ENCODE measurements at regions not wholly inside any gene's neighbourhood (a gene's known extent, or its start where the extent isn't known, plus 50 kb on each side); places are given as distances from the start of the nearest gene placed in this dataset.

- Histone ChIP-seq H3K36me3 (ENCODE audit: insufficient read depth, low read length) (no peaks in the 10 kb centered on the region), H3K4me1 (ENCODE audit: insufficient read depth, low read length) (no peaks in the 10 kb centered on the region), H3K4me3 (ENCODE audit: low read length) (no peak overlapping the region), H3K27ac (ENCODE audit: low read depth in 1 of 2, low read length in 2 of 2) (no peak overlapping the region), H3K9me3 (ENCODE audit: control insufficient read depth in 1 of 2, insufficient read depth in 1 of 2, low read length in 2 of 2) (no peaks in the 10 kb centered on the region), H3K27me3 (ENCODE audit: control insufficient read depth in 1 of 2, insufficient read depth in 2 of 2, low read length in 2 of 2) (no peaks in the 10 kb centered on the region)
- no peak for DNase-seq
- H3K36me3 Mint-ChIP-seq (ENCODE audit: low read depth), result no peaks in the 10 kb centered on the region
- ChIA-PET POLR2A (no interaction called here), CTCF (no interaction called here)
- H3K27me3 Mint-ChIP-seq, result no peaks in the 10 kb centered on the region
- no peak overlapping the region for H3K4me3 Mint-ChIP-seq
- H3K9me3 Mint-ChIP-seq, result no peaks in the 10 kb centered on the region
- intact Hi-C loops (cut with DNase I, micrococcal nuclease), result no loop called here
- H3K4me1 Mint-ChIP-seq (ENCODE audit: low read depth), result no peaks in the 10 kb centered on the region
- no peak for TF ChIP-seq CTCF (IDR thresholded peaks at IDR 0.05)
- no peak for ATAC-seq (ENCODE audit: poor library complexity)
- H3K27ac Mint-ChIP-seq, result no peak overlapping the region
These were observed 580.5 kb downstream of the SOX6 start for GRCh38 chr11:15775797-15776196.

GRCh38 chr11:15776366-15776765 is 580.0 kb downstream of the SOX6 start:
- no peak overlapping the region for H3K27ac Mint-ChIP-seq
- no peaks in the 10 kb centered on the region for H3K9me3 ChIP-seq (ENCODE audit: control insufficient read depth in 1 of 2, insufficient read depth in 1 of 2, low read length in 2 of 2)
- H3K27ac ChIP-seq (ENCODE audit: low read depth in 1 of 2, low read length in 2 of 2), result no peak overlapping the region
- no peaks in the 10 kb centered on the region for H3K9me3 Mint-ChIP-seq
- intact Hi-C loops (cut with DNase I, micrococcal nuclease), result no loop called here
- ChIA-PET CTCF (no interaction called here), POLR2A (no interaction called here)
- DNase-seq, result no peak
- no peaks in the 10 kb centered on the region for H3K27me3 ChIP-seq (ENCODE audit: control insufficient read depth in 1 of 2, insufficient read depth in 2 of 2, low read length in 2 of 2)
- H3K36me3 ChIP-seq (ENCODE audit: insufficient read depth, low read length), result no peaks in the 10 kb centered on the region
- H3K4me1 ChIP-seq (ENCODE audit: insufficient read depth, low read length), result no peaks in the 10 kb centered on the region
- ATAC-seq (ENCODE audit: poor library complexity), result no peak
- no peaks in the 10 kb centered on the region for H3K4me1 Mint-ChIP-seq (ENCODE audit: low read depth)
- H3K4me3 Mint-ChIP-seq, result no peak overlapping the region
- H3K4me3 ChIP-seq (ENCODE audit: low read length), result no peak overlapping the region
- H3K27me3 Mint-ChIP-seq, result no peaks in the 10 kb centered on the region
- H3K36me3 Mint-ChIP-seq (ENCODE audit: low read depth), result no peaks in the 10 kb centered on the region
- TF ChIP-seq CTCF (IDR thresholded peaks at IDR 0.05), result no peak

GRCh38 chr11:15779518-15779917 is 576.8 kb downstream of the SOX6 start:
- no peaks in the 10 kb centered on the region for H3K36me3 Mint-ChIP-seq (ENCODE audit: low read depth)
- Histone ChIP-seq H3K4me1 (ENCODE audit: insufficient read depth, low read length) (no peaks in the 10 kb centered on the region), H3K27me3 (ENCODE audit: control insufficient read depth in 1 of 2, insufficient read depth in 2 of 2, low read length in 2 of 2) (no peaks in the 10 kb centered on the region), H3K36me3 (ENCODE audit: insufficient read depth, low read length) (no peaks in the 10 kb centered on the region), H3K4me3 (ENCODE audit: low read length) (no peak overlapping the region), H3K9me3 (ENCODE audit: control insufficient read depth in 1 of 2, insufficient read depth in 1 of 2, low read length in 2 of 2) (no peaks in the 10 kb centered on the region), H3K27ac (ENCODE audit: low read depth in 1 of 2, low read length in 2 of 2) (no peak overlapping the region)
- no peak for DNase-seq
- H3K9me3 Mint-ChIP-seq, result peaks cover 2% of the 10 kb centered on the region
- no peaks in the 10 kb centered on the region for H3K27me3 Mint-ChIP-seq
- H3K4me3 Mint-ChIP-seq, result no peak overlapping the region
- intact Hi-C loops (cut with DNase I, micrococcal nuclease), result no loop called here
- H3K4me1 Mint-ChIP-seq (ENCODE audit: low read depth), result no peaks in the 10 kb centered on the region
- ChIA-PET CTCF (no interaction called here), POLR2A (no interaction called here)
- no peak overlapping the region for H3K27ac Mint-ChIP-seq
- no peak for TF ChIP-seq CTCF (IDR thresholded peaks at IDR 0.05)
- ATAC-seq (ENCODE audit: poor library complexity), result no peak
